K562 (cell line): ENCODE measurements at regions not wholly inside any gene's neighbourhood (a gene's known extent, or its start where the extent isn't known, plus 50 kb on each side); places are given as distances from the start of the nearest gene placed in this dataset.

ENCODE experiments used
- ATAC-seq: fragments of 200-7000 bp; cut with Tn5 transposase; 3 replicates; pipeline ENCODE4 v1.9.1; 2020; ENCODE audit warnings: moderate library complexity
- BruUV-seq: library from RNA; stranded (reverse); fragments of 400-500 nt; replicated peaks from 2 replicates; lab custom pipeline; 2021; lab: Mats Ljungman, UMichigan
- CTCF ChIA-PET: fragments of 300-600 bp; formaldehyde crosslinking; extraction: SDS; loops from one replicate; lab custom pipeline; 2021; ENCODE audit warnings: low intra/inter-chr PET ratio; lab: Yijun Ruan, JAX
- POLR2A ChIA-PET: fragments of 300-600, 350-650 bp; sonication (Branson Sonifier 250); formaldehyde crosslinking; extraction: SDS; loops from one replicate; lab custom pipeline; 2021; ENCODE audit warnings: antibody characterized with exemption, inconsistent platforms; lab: Yijun Ruan, JAX
- DNase-seq, 4 experiments: peaks; one replicate each; pipeline versions ENCODE4 v3.0.0 to v3.0.0-alpha.2; 2011 to 2018; ENCODE audit warnings: low spot score in 3 of 4, mixed read lengths in 3 of 4; ENCODE audit errors: extremely low read depth in 1 of 4
- FAIRE-seq: peaks from 2 replicates; lab custom pipeline; 2011; peaks lifted over from hg19 to GRCh38; lab: Jason Lieb, UNC
- H2AFZ ChIP-seq: 2 replicates; pipeline ENCODE4 v1.6.0; 2011; ENCODE audit warnings: low read depth, low read length, control low read depth, inconsistent platforms
- H3K27ac ChIP-seq: fragments of 200-600 bp; 3 replicates; pipeline ENCODE4 v1.8.0; 2011; ENCODE audit warnings: low read depth, mild to moderate bottlenecking, control low read depth, inconsistent platforms, low read length, moderate library complexity, mixed read lengths; ENCODE audit errors: extremely low read depth
- H3K27me3 ChIP-seq, 2 experiments: fragments of 300-600 bp in 1 of 2; 2 replicates in 1 of 2; 3 replicates in 1 of 2; pipeline versions ENCODE4 v1.6.0 to v1.8.0; 2011; ENCODE audit warnings: inconsistent platforms in 2 of 2, low read length in 2 of 2, mild to moderate bottlenecking in 1 of 2, mixed read lengths in 1 of 2, moderate library complexity in 1 of 2; ENCODE audit not compliant: control insufficient read depth in 2 of 2, insufficient read depth in 2 of 2
- H3K36me3 ChIP-seq: fragments of 300-600 bp; 3 replicates; pipeline ENCODE4 v1.8.0; 2011; ENCODE audit warnings: mild to moderate bottlenecking, low read length, inconsistent platforms; ENCODE audit not compliant: control insufficient read depth, insufficient read depth
- H3K4me1 ChIP-seq, 2 experiments: fragments of 200-600 bp in 1 of 2; replicated peaks in 1 of 2; 2 replicates in 1 of 2; 3 replicates in 1 of 2; pipeline versions ENCODE4 v1.5.1 to v1.8.0; 2011; ENCODE audit warnings: inconsistent platforms in 2 of 2, low read length in 2 of 2, mild to moderate bottlenecking in 1 of 2, mixed read lengths in 1 of 2, moderate library complexity in 1 of 2; ENCODE audit not compliant: control insufficient read depth in 2 of 2, insufficient read depth in 2 of 2
- H3K4me2 ChIP-seq: 2 replicates; pipeline ENCODE4 v1.6.1; 2011; ENCODE audit warnings: low read length, control low read depth, inconsistent platforms, mixed read lengths; ENCODE audit not compliant: insufficient read depth
- H3K4me3 ChIP-seq: fragments of 200-600 bp; sonication (generic), shearing (Covaris generic); 2 replicates; pipeline ENCODE4 v1.5.1; 2016; ENCODE audit warnings: control low read depth, inconsistent platforms
- H3K79me2 ChIP-seq: fragments of 200-600 bp; 3 replicates; pipeline ENCODE4 v1.8.0; 2011; ENCODE audit warnings: low read length, inconsistent platforms; ENCODE audit not compliant: control insufficient read depth, insufficient read depth
- H3K9ac ChIP-seq, 2 experiments: 2 replicates each; pipeline versions ENCODE4 v1.6.0 to v1.6.1; 2011; ENCODE audit warnings: low read depth in 2 of 2, low read length in 2 of 2, control low read depth in 1 of 2, inconsistent platforms in 1 of 2, mild to moderate bottlenecking in 1 of 2, mixed read lengths in 1 of 2; ENCODE audit not compliant: insufficient read depth in 1 of 2
- H3K9me1 ChIP-seq: one replicate; pipeline ENCODE4 v1.6.0; 2011; ENCODE audit warnings: inconsistent platforms, mild to moderate bottlenecking, low read length, moderate library complexity; ENCODE audit not compliant: control insufficient read depth, insufficient read depth
- H3K9me3 ChIP-seq: replicated peaks from 2 replicates; pipeline ENCODE4 v1.5.1; 2011; ENCODE audit warnings: low read depth, low read length, inconsistent platforms; ENCODE audit not compliant: control insufficient read depth, insufficient read depth
- H4K20me1 ChIP-seq: replicated peaks from 2 replicates; pipeline ENCODE4 v1.6.1; 2011; ENCODE audit warnings: low read length, inconsistent platforms, mixed read lengths; ENCODE audit not compliant: control insufficient read depth, insufficient read depth
- ADNP ChIP-seq: fragments of 200-800 bp; sonication (Bioruptor generic); IDR thresholded peaks from 2 replicates; pipeline ENCODE4 v1.6.1; 2016; ENCODE audit warnings: missing genetic modification characterization, missing compliant biosample characterization
- HSF4 ChIP-seq: fragments of 250-450 bp; sonication (Bioruptor Pico); IDR thresholded peaks from 2 replicates; pipeline ENCODE4 v2.1.2; 2022; ENCODE audit warnings: mild to moderate bottlenecking, moderate library complexity, borderline replicate concordance
- MAFG ChIP-seq: fragments of 450-650 bp; conservative IDR thresholded peaks from 2 replicates; pipeline ENCODE4 v1.6.1; 2016; ENCODE audit warnings: missing genetic modification characterization, missing compliant biosample characterization
- SAP30 ChIP-seq: fragments of 200-600 bp; sonication (generic); IDR thresholded peaks from 2 replicates; pipeline ENCODE4 v1.6.1; 2012; ENCODE audit warnings: borderline replicate concordance, low read depth, mild to moderate bottlenecking, moderate library complexity, low read length, control low read depth, inconsistent platforms; ENCODE audit not compliant: insufficient read depth, poor library complexity, severe bottlenecking
- ZBTB2 ChIP-seq: fragments of 450-650 bp; IDR thresholded peaks from 2 replicates; pipeline ENCODE4 v1.6.1; 2016; ENCODE audit warnings: antibody characterized with exemption
- WGBS: fragments of 100-300 bp; shearing (Covaris generic); methylation state at CpG from one replicate; pipeline ENCODE4 v1.1.6; 2016; ENCODE audit warnings: low coverage, mixed read lengths; ENCODE audit not compliant: insufficient coverage; ENCODE audit errors: missing lambda C conversion rate; 5-methylcytosine and 5-hydroxymethylcytosine counted together
- in situ Hi-C: fragments of 300-500 bp; cut with MboI; formaldehyde crosslinking; loops from 4 replicates; pipeline ENCODE4 v1.15.0; 2018; ENCODE audit warnings: inconsistent platforms, mixed read lengths
- intact Hi-C: fragments of 100-400 bp; cut with micrococcal nuclease; formaldehyde crosslinking; loops from 2 replicates; pipeline ENCODE4 v1.14.2; 2022
- TF ChIP-seq, protein P1 (sequence below): fragments of 200-400 bp; formaldehyde crosslinking; IDR thresholded peaks from 2 replicates; pipeline ENCODE4 v1.6.1; 2017; ENCODE audit warnings: mild to moderate bottlenecking, low read depth, low read length, moderate library complexity
- TF ChIP-seq, protein P2 (sequence below): fragments of 450-650 bp; conservative IDR thresholded peaks from 2 replicates; pipeline ENCODE4 v1.6.1; 2016; ENCODE audit warnings: missing genetic modification characterization, low read depth, mild to moderate bottlenecking, control low read depth, missing compliant biosample characterization

DNA sequence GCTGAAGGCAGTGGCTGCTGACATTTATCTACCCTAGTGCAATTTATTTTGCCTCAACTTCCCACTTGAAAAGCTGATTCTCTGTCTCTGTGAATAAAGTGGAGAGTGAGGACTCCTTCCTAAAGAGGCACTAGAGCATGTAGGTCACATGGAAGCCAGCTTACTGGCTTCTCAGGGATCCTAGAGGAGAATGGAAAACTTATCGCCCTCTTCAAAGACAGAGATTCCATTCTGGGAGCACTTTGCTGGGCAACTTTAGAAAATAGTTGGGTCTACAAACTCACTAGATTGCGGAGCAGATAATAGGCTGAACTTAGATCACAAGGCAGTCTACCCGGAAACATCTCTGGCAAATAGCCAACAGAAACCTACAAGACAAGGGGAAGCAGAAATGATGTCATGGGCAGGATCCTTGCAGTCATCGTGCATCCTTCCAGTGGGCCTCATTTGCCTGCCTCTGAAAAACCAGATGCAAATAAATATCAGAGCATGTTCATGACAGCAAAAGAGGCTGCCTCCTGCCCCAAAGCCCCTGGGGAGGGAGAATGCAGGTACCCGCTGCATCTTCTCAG, 104.8 kb upstream of the BARHL2 start (continued):
- TF ChIP-seq, protein P1, sequence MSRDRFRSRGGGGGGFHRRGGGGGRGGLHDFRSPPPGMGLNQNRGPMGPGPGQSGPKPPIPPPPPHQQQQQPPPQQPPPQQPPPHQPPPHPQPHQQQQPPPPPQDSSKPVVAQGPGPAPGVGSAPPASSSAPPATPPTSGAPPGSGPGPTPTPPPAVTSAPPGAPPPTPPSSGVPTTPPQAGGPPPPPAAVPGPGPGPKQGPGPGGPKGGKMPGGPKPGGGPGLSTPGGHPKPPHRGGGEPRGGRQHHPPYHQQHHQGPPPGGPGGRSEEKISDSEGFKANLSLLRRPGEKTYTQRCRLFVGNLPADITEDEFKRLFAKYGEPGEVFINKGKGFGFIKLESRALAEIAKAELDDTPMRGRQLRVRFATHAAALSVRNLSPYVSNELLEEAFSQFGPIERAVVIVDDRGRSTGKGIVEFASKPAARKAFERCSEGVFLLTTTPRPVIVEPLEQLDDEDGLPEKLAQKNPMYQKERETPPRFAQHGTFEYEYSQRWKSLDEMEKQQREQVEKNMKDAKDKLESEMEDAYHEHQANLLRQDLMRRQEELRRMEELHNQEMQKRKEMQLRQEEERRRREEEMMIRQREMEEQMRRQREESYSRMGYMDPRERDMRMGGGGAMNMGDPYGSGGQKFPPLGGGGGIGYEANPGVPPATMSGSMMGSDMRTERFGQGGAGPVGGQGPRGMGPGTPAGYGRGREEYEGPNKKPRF = no peak

- no peak overlapping the region for H3K4me2 ChIP-seq
Measured at GRCh38 chr1:90821152-90821787, 104.2 kb upstream of the BARHL2 start.

More at GRCh38 chr1:90821152-90821787, 104.2 kb upstream of the BARHL2 start:
- peaks cover 3% of the 10 kb centered on the region; the same call in 1 of the 2 replicates for H3K9me3 ChIP-seq
- H3K27me3 ChIP-seq = no peaks in the 10 kb centered on the region
- TF ChIP-seq ADNP (tag) (no peak), ZBTB2 (no peak), MAFG (tag) (no peak), SAP30 (no peak), HSF4 (CRISPR knock-in tag) (no peak)
- TF ChIP-seq, protein P2, sequence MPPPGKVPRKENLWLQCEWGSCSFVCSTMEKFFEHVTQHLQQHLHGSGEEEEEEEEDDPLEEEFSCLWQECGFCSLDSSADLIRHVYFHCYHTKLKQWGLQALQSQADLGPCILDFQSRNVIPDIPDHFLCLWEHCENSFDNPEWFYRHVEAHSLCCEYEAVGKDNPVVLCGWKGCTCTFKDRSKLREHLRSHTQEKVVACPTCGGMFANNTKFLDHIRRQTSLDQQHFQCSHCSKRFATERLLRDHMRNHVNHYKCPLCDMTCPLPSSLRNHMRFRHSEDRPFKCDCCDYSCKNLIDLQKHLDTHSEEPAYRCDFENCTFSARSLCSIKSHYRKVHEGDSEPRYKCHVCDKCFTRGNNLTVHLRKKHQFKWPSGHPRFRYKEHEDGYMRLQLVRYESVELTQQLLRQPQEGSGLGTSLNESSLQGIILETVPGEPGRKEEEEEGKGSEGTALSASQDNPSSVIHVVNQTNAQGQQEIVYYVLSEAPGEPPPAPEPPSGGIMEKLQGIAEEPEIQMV (tag) = no peak
- H3K36me3 ChIP-seq = no peaks in the 10 kb centered on the region
- FAIRE-seq (no peak), ATAC-seq (no peak), DNase-seq (no peak)
- in situ Hi-C loops = no loop called here
- no TSS peak for BruUV-seq
- H3K4me3 ChIP-seq = no peak overlapping the region
- H3K27ac ChIP-seq = no peak overlapping the region
- H4K20me1 ChIP-seq = no peaks in the 10 kb centered on the region
- intact Hi-C loops = no loop called here
- POLR2A ChIA-PET = no interaction called here
- 77% methylated on average over 5 of the region's 5 CpGs for WGBS
- peaks cover 0 to 26% of the 10 kb centered on the region in 2 experiments; a peak in 4 of 5 replicates for H3K4me1 ChIP-seq
- H3K9me1 ChIP-seq = no peaks in the 10 kb centered on the region
- H3K9ac ChIP-seq = no peak overlapping the region
- CTCF ChIA-PET = no interaction called here
- no peak overlapping the region for H2AFZ ChIP-seq
- H3K79me2 ChIP-seq = no peaks in the 10 kb centered on the region
